Fibroblast of gingiva (primary cell): ENCODE measurements at regions not wholly inside any gene's neighbourhood (a gene's known extent, or its start where the extent isn't known, plus 50 kb on each side); places are given as distances from the start of the nearest gene placed in this dataset.
"Not testable (repeated sequence)": the region's sequence is repeated elsewhere in the genome, so short reads cannot be mapped to it uniquely, and the experiment has no call there.

Source experiments
- DNase-seq: peaks from one replicate; pipeline ENCODE4 v3.0.0-alpha.2; 2011; ENCODE audit warnings: low read depth

- no peak for DNase-seq
These were observed 59.7 kb upstream of the RBFOX2 start for GRCh38 chr22:36088292-36088691.

GRCh38 chr22:36087784-36088183 is 59.2 kb upstream of the RBFOX2 start:
- no peak for DNase-seq

GRCh38 chr22:36086629-36087254 is 58.1 kb upstream of the RBFOX2 start:
- no peak for DNase-seq

- DNase-seq, result no peak
These were observed 57.5 kb upstream of the RBFOX2 start for GRCh38 chr22:36086170-36086490.

GRCh38 chr22:36085476-36086169 is 57.0 kb upstream of the RBFOX2 start:
- DNase-seq, result no peak

- no peak for DNase-seq
These were observed 56.1 kb upstream of the RBFOX2 start for GRCh38 chr22:36084717-36085116.

- no peak for DNase-seq
These were observed 54.4 kb upstream of the RBFOX2 start for GRCh38 chr22:36083056-36083455.

- peak; percentile 95 for DNase-seq
These were observed 52.4 kb upstream of the RBFOX2 start for GRCh38 chr22:36081023-36081431.

- DNase-seq, result not testable (repeated sequence)
These were observed 51.7 kb upstream of the RBFOX2 start for GRCh38 chr22:36080281-36080680.

- no peak for DNase-seq
These were observed 50.4 kb upstream of the RBFOX2 start for GRCh38 chr22:36079041-36079440.
